HG02588 (cell line): ENCODE measurements at regions not wholly inside any gene's neighbourhood (a gene's known extent, or its start where the extent isn't known, plus 50 kb on each side); places are given as distances from the start of the nearest gene placed in this dataset.
"Not testable (repeated sequence)": the region's sequence is repeated elsewhere in the genome, so short reads cannot be mapped to it uniquely, and the experiment has no call there.

Experiments
- ATAC-seq: cut with Tn5 transposase; IDR thresholded peaks from one replicate; pipeline ENCODE4 v1.9.1; 2021; ENCODE audit warnings: mild to moderate bottlenecking, moderate library complexity; ENCODE audit not compliant: unreplicated experiment

DNA sequence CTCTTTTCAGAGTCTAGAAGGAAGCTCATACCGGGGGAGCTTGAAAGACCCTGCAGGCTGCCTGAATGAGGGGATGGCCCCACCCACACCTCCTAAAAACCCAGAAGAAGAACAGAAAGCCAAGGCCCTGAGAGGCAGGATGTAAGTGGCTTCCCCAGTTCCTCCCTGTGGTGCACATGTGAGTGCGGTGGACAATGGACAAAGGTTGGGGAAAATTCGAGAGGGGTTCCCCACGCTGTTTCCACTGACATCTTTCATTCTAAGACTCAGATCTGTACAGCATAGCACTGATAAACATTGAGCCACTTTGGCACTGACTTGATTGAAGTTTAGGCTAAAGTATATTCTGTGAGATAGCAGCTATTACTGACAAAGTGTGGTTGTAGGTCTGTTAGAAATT lies 79.5 kb upstream of the UMPS start:
- peak; percentile 75 for ATAC-seq

- ATAC-seq, result not testable (repeated sequence)
Measured at GRCh38 chr3:124651416-124651815, 78.8 kb upstream of the UMPS start.

- no peak for ATAC-seq
Measured at GRCh38 chr3:124652009-124652408, 78.2 kb upstream of the UMPS start.

DNA sequence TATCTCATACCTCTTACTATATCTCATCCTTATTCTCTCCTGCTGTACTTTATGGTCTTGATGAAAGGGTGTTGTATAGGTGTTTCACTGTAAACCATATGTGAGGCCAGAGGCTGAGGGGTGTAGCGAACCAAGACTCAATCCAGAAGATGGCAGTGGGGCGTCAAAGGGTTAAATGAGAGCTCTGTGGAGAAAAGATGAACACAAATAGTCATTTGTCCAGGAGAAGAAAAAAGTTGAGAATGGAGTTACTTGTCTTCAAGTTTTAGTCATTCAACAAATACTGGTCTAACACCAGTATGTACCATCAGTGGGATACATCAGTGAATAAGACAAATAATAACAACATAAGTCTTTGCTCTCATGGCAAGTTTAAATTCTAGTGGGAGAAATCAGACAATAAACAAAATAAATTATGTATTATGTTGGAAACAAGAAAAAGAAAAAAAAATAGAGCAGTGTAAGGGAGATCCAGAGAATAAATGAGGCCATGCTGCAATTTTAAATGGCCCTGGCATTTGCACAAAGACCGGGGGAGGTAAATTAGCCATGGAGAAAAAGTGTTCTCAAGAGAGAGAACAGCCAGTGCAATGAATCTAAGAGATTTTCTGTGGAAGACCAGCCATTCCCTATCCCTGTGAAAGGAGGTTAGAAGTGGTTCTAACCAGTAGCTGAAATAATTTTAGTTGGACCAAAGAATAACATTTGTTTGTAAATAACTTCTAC lies 77.0 kb upstream of the UMPS start:
- ATAC-seq, result no peak

DNA sequence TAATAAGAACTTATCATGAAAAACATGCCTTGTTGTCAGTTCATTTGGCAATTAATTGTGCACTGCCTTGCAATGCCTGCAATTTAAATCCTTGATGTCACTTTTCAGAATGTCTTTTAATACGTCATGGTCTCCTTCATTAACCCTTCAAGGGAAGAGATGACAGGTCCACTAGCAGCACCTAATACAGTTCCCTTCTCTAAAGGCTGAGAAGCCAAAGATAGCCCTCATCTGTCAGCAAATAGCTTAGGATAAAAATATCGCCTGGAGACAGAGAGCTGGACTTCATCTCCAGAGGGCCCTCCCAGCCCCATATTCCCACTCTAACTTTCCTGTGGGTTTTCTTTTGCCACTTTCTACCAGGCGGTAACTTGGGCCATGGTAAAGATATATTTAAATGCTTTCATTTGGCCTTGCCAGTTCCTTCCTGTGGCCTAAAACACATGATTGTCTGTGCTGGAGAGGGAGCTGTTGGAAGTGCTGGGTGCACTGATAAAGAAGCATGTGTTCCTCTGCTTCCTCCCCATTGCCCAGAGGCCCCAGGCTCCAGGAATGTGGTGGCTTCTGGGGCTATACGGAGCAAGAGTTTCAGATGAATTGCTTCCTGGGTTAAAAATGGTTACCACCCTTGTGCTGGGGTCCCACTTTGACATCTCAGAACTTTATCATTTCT lies 76.3 kb upstream of the UMPS start:
- no peak for ATAC-seq

GRCh38 chr3:124654470-124654845 lies 75.8 kb upstream of the UMPS start:
- no peak for ATAC-seq

GRCh38 chr3:124656531-124656930 lies 73.7 kb upstream of the UMPS start:
- ATAC-seq, result no peak

GRCh38 chr3:124657138-124657537 lies 73.1 kb upstream of the UMPS start:
- ATAC-seq, result no peak

- ATAC-seq, result no peak
Measured at GRCh38 chr3:124658270-124658669, 72.0 kb upstream of the UMPS start.

GRCh38 chr3:124659175-124659574 lies 71.1 kb upstream of the UMPS start:
- ATAC-seq, result no peak

DNA sequence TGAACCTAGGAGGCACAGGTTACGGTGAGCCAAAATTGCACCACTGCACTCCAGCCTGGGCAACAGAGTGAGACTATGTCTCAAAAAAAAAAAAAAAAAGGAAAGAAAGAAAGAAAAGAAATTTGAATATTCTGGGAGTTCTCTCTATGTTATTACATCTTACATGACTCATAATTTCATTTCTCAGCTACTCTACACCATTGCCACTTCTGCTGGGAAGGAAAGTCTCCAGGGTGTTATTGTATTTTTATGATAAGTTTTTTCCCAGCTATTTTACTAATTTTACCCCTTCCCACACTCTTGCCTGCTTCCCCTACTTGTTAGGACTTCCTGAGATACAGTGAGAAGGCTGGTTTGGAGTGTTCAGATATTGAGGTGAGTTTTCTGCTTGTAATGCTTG lies 69.7 kb upstream of the UMPS start:
- ATAC-seq, result no peak

DNA sequence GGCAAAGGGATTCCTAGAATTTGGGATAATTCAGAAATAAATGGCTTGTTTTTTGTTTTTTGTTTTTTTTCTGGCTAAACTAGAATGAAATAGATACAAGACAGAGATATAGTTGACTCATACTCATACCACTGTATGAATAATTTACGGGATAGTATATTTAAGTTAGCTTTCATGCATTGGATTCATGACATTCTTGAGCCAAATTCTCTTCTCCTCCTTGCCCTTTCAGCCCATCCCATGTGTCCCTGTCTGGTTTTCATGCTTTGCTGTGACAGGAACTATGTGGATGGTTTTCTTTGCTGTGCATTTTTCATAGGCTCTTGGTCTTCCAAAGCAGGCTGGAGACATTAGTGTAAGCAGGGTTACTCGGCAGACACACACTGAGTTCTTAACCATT lies 66.6 kb upstream of the UMPS start:
- ATAC-seq, result no peak

- ATAC-seq, result no peak
Measured at GRCh38 chr3:124664804-124665203, 65.4 kb upstream of the UMPS start.

DNA sequence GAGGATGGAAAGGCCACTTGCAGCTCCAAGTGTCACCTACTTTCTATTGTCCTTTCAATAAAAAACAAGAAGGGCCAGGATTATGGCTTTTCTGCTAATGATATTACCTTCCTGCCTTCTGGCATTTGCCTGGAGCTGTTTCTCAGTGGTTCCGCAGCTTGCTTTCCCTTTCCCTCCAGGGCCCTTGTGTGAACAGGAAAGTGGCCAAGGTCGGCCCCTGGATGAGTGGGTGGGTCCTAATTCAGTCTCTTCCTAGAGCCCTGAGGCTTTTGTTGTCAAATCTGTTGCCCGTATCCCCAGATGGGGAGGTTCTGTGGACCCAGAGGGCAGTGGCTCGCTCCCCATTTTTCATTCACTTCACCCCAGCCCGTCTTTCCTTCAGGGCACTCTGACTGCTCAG lies 64.2 kb upstream of the UMPS start:
- no peak for ATAC-seq

- ATAC-seq, result no peak
Measured at GRCh38 chr3:124669470-124669869, 60.8 kb upstream of the UMPS start.

DNA sequence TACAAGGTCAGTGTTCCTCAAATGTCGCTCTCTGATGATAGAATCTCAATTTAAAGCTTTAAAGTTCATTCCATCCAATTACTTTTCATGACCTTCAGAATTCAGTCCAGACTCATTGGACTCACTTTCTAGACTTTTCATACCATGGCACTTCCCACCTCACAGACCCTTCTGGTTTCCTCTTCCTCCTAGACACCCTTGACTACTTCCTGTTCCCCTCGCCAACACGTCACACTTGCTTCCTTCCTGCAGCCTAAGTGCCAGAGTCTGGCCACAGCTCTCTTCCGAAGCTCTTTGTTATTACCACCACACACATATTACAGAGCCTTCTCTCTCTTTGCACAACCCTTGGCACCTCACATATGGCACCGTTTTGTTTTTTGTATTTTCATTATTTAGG lies 59.1 kb upstream of the UMPS start:
- no peak for ATAC-seq

GRCh38 chr3:124674336-124674735 lies 55.9 kb upstream of the UMPS start:
- ATAC-seq, result no peak

- no peak for ATAC-seq
Measured at GRCh38 chr3:124676236-124676635, 54.0 kb upstream of the UMPS start.

DNA sequence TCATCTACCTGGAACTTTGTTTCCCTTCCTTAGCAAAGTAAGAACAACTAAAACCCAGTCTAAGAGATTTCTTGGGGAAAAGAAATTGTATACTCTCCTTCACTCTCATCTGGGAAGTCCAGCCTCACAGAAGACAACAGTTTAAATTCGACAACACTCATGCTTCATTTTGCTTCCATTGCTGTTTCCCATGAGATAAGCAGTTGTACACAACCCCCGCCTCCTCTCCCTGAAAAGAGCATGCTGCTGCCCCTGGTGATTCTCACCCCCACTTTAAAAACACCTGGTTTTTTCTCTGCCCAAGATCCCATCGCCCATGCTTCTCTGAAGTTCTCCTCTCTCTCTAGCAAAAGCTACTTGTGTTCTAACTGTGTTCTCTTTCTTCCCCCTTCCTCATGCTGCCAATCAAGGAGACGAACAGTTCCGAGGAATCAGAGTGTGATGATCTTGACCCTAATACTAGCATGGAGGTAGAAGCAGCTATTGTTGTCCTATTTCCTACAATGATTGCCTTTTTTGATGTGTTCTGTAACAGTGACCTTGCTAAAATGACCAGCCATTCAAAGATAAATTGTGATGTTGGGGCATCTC lies 51.1 kb upstream of the UMPS start:
- no peak for ATAC-seq
